HepG2 (cell line): ENCODE measurements at regions not wholly inside any gene's neighbourhood (a gene's known extent, or its start where the extent isn't known, plus 50 kb on each side); places are given as distances from the start of the nearest gene placed in this dataset.

ENCODE experiments used
- GATAD2A ChIP-seq: IDR thresholded peaks from 2 replicates; pipeline ENCODE4 v1.6.1; 2016
- HNF4A ChIP-seq: sonication (generic); formaldehyde crosslinking; IDR thresholded peaks from 2 replicates; pipeline ENCODE4 v1.4.0; 2020; ENCODE audit warnings: missing genetic modification reagents
- POLR2A ChIP-seq, 2 experiments: IDR thresholded peaks; 2 replicates each; pipeline ENCODE4 v1.6.1; 2011; ENCODE audit warnings: low read depth in 2 of 2, low read length in 2 of 2, mild to moderate bottlenecking in 1 of 2, moderate library complexity in 1 of 2; ENCODE audit not compliant: insufficient read depth in 1 of 2
- SP1 ChIP-seq, 2 experiments: fragments of 450-650 bp in 1 of 2; sonication (generic) in 1 of 2; formaldehyde crosslinking in 1 of 2; IDR thresholded peaks; 2 replicates each; pipeline versions ENCODE4 v1.4.0 to v1.6.1; 2016 to 2020; ENCODE audit warnings: missing genetic modification reagents in 1 of 2
- SRF ChIP-seq: IDR thresholded peaks from 2 replicates; pipeline ENCODE4 v1.6.1; 2011; ENCODE audit warnings: mild to moderate bottlenecking, low read depth, low read length, moderate library complexity
- TAF1 ChIP-seq: sonication (generic); formaldehyde crosslinking; IDR thresholded peaks from 2 replicates; pipeline ENCODE4 v1.4.0; 2020; ENCODE audit warnings: missing genetic modification reagents
- ZSCAN20 ChIP-seq: sonication (generic); formaldehyde crosslinking; IDR thresholded peaks from 2 replicates; pipeline ENCODE4 v1.4.0; 2020; ENCODE audit warnings: missing genetic modification reagents, mild to moderate bottlenecking, borderline replicate concordance
- TF ChIP-seq, protein P1 (sequence below): fragments of 450-650 bp; IDR thresholded peaks from 2 replicates; pipeline ENCODE4 v1.6.1; 2016
- TF ChIP-seq, protein P2 (sequence below): IDR thresholded peaks from 2 replicates; pipeline ENCODE4 v1.6.1; 2012; ENCODE audit warnings: inconsistent platforms

DNA sequence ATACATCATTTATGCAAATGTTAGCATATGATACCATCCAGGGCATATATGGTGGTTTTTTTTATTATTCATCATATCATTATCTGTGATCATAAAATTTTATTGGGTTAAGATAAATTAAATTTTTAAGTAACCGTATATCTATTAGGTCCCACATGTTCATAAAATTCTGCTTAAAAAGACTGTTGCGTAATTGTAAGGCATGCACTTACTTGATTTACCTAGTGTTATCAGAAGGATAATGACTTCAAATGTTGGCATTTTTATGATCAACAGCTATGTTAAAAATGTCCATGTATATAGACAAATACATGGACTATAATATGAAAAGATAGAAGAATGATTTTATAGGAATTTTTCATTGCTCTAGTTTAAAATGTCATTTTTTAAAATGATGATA is 1625.5 kb upstream of the CELF4 start:
- TF ChIP-seq SRF (no peak), GATAD2A (CRISPR knock-in tag) (no peak), TAF1 (CRISPR knock-in tag) (no peak), POLR2A (IDR thresholded peaks at IDR 0.05; ENCODE audit: insufficient read depth in 1 of 2, low read depth in 2 of 2, low read length in 2 of 2) (no peak), ZSCAN20 (CRISPR knock-in tag) (no peak), HNF4A (CRISPR knock-in tag) (no peak), SP1 (IDR thresholded peaks at IDR 0.05) (no peak), SP1 (CRISPR knock-in tag; IDR thresholded peaks at IDR 0.05) (no peak)
- TF ChIP-seq, protein P1, sequence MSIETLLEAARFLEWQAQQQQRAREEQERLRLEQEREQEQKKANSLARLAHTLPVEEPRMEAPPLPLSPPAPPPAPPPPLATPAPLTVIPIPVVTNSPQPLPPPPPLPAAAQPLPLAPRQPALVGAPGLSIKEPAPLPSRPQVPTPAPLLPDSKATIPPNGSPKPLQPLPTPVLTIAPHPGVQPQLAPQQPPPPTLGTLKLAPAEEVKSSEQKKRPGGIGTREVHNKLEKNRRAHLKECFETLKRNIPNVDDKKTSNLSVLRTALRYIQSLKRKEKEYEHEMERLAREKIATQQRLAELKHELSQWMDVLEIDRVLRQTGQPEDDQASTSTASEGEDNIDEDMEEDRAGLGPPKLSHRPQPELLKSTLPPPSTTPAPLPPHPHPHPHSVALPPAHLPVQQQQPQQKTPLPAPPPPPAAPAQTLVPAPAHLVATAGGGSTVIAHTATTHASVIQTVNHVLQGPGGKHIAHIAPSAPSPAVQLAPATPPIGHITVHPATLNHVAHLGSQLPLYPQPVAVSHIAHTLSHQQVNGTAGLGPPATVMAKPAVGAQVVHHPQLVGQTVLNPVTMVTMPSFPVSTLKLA = no peak
- TF ChIP-seq, protein P2, sequence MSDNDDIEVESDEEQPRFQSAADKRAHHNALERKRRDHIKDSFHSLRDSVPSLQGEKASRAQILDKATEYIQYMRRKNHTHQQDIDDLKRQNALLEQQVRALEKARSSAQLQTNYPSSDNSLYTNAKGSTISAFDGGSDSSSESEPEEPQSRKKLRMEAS = no peak
